MV-4-11 (cell line): ENCODE measurements at regions not wholly inside any gene's neighbourhood (a gene's known extent, or its start where the extent isn't known, plus 50 kb on each side); places are given as distances from the start of the nearest gene placed in this dataset.

Experiments
- DNase-seq: peaks from one replicate; lab custom pipeline; 2025; lab: John Stamatoyannopoulos, UW

GRCh38 chr14:98711453-98711852 lies 560.5 kb downstream of the BCL11B start:
- peak; percentile 51 for DNase-seq

- no peak for DNase-seq
These were observed 557.2 kb downstream of the BCL11B start for GRCh38 chr14:98714626-98715425.

GRCh38 chr14:98716133-98716532 lies 555.9 kb downstream of the BCL11B start:
- DNase-seq, result no peak

- DNase-seq, result no peak
These were observed 550.9 kb downstream of the BCL11B start for GRCh38 chr14:98721061-98721460.

- DNase-seq, result no peak
These were observed 547.3 kb downstream of the BCL11B start for GRCh38 chr14:98724734-98725133.

GRCh38 chr14:98725191-98725590 lies 546.8 kb downstream of the BCL11B start:
- peak; percentile 38 for DNase-seq

- DNase-seq, result no peak
These were observed 546.3 kb downstream of the BCL11B start for GRCh38 chr14:98725676-98726075.

GRCh38 chr14:98726585-98727405 lies 545.2 kb downstream of the BCL11B start:
- no peak for DNase-seq

GRCh38 chr14:98728024-98728423 lies 544.0 kb downstream of the BCL11B start:
- no peak for DNase-seq

- DNase-seq, result no peak
These were observed 543.2 kb downstream of the BCL11B start for GRCh38 chr14:98728836-98729235.

- DNase-seq, result no peak
These were observed 540.7 kb downstream of the BCL11B start for GRCh38 chr14:98731286-98731685.

GRCh38 chr14:98731701-98732100 lies 540.3 kb downstream of the BCL11B start:
- DNase-seq, result no peak

- no peak for DNase-seq
These were observed 538.5 kb downstream of the BCL11B start for GRCh38 chr14:98733536-98733935.

GRCh38 chr14:98736701-98737338 lies 535.2 kb downstream of the BCL11B start:
- no peak for DNase-seq

- DNase-seq, result no peak
These were observed 530.5 kb downstream of the BCL11B start for GRCh38 chr14:98741523-98741922.

GRCh38 chr14:98742001-98742400 lies 530.0 kb downstream of the BCL11B start:
- no peak for DNase-seq

GRCh38 chr14:98743536-98743935 lies 528.5 kb downstream of the BCL11B start:
- no peak for DNase-seq

GRCh38 chr14:98748966-98749365 lies 523.0 kb downstream of the BCL11B start:
- DNase-seq, result no peak

- no peak for DNase-seq
These were observed 520.9 kb downstream of the BCL11B start for GRCh38 chr14:98751110-98751509.

- no peak for DNase-seq
These were observed 519.3 kb downstream of the BCL11B start for GRCh38 chr14:98752660-98753059.

GRCh38 chr14:98754343-98755020 lies 517.5 kb downstream of the BCL11B start:
- DNase-seq, result peak; percentile 93

GRCh38 chr14:98756749-98757148 lies 515.2 kb downstream of the BCL11B start:
- DNase-seq, result no peak
